SU-DHL-6 (cell line): ENCODE measurements at regions not wholly inside any gene's neighbourhood (a gene's known extent, or its start where the extent isn't known, plus 50 kb on each side); places are given as distances from the start of the nearest gene placed in this dataset.
"Not testable (repeated sequence)": the region's sequence is repeated elsewhere in the genome, so short reads cannot be mapped to it uniquely, and the experiment has no call there.

ENCODE experiments used
- H2AFZ ChIP-seq: fragments of 200-600 bp; sonication (generic); 2 replicates; pipeline ENCODE4 v1.6.1; 2014; ENCODE audit warnings: low read depth, mild to moderate bottlenecking, moderate library complexity, mixed read lengths, antibody characterized with exemption, low read length; ENCODE audit not compliant: severe bottlenecking
- H3F3A ChIP-seq: fragments of 200-600 bp; shearing (Covaris generic); 2 replicates; pipeline ENCODE4 v1.6.0; 2016; ENCODE audit warnings: antibody characterized with exemption, mild to moderate bottlenecking; ENCODE audit not compliant: insufficient read depth
- H3K27ac ChIP-seq: fragments of 200-600 bp; sonication (generic); 2 replicates; pipeline ENCODE4 v1.5.1; 2016; ENCODE audit warnings: low read depth, mild to moderate bottlenecking, low read length, moderate library complexity, mixed read lengths
- H3K27me3 ChIP-seq: fragments of 200-600 bp; sonication (generic), shearing (Covaris generic); 2 replicates; pipeline ENCODE4 v1.6.0; 2014; ENCODE audit warnings: mild to moderate bottlenecking, low read length
- H3K36me3 ChIP-seq: fragments of 200-600 bp; sonication (generic); 2 replicates; pipeline ENCODE4 v1.6.1; 2014; ENCODE audit warnings: mild to moderate bottlenecking, low read length, mixed read lengths
- H3K4me2 ChIP-seq: fragments of 300-600, 200-600 bp; shearing (Covaris generic), sonication (generic); 2 replicates; pipeline ENCODE4 v1.6.0; 2014; ENCODE audit warnings: low read length, low read depth, mild to moderate bottlenecking; ENCODE audit not compliant: poor library complexity, severe bottlenecking
- H3K4me3 ChIP-seq: fragments of 200-600 bp; sonication (generic); 2 replicates; pipeline ENCODE4 v1.5.1; 2014; ENCODE audit warnings: antibody characterized with exemption, low read length, mild to moderate bottlenecking, mixed read lengths; ENCODE audit not compliant: insufficient read depth, poor library complexity, severe bottlenecking
- H3K79me2 ChIP-seq: fragments of 200-600 bp; sonication (generic); 2 replicates; pipeline ENCODE4 v1.6.1; 2014; ENCODE audit warnings: mild to moderate bottlenecking, low read length, moderate library complexity; ENCODE audit not compliant: insufficient read depth
- H3K9ac ChIP-seq: fragments of 200-600 bp; sonication (generic); 2 replicates; pipeline ENCODE4 v1.7.0; 2014; ENCODE audit warnings: mild to moderate bottlenecking, low read length
- H3K9me2 ChIP-seq: fragments of 200-600 bp; sonication (generic); replicated peaks from 2 replicates; pipeline ENCODE4 v1.6.1; 2014; ENCODE audit warnings: low read length; ENCODE audit not compliant: insufficient read depth
- H3K9me3 ChIP-seq: fragments of 200-600 bp; sonication (generic); 2 replicates; pipeline ENCODE4 v1.6.1; 2014; ENCODE audit warnings: low read length, mixed read lengths; ENCODE audit not compliant: insufficient read depth
- H4K20me1 ChIP-seq: fragments of 200-600 bp; sonication (generic); 2 replicates; pipeline ENCODE4 v1.6.1; 2014; ENCODE audit warnings: low read depth, mild to moderate bottlenecking, antibody characterized with exemption, low read length, moderate library complexity, mixed read lengths
- EZH2phosphoT487 ChIP-seq: fragments of 200-600 bp; sonication (generic), shearing (Covaris generic); conservative IDR thresholded peaks from 2 replicates; pipeline ENCODE4 v1.6.1; 2018; ENCODE audit warnings: mild to moderate bottlenecking, antibody characterized with exemption, low read length, moderate library complexity, mixed read lengths
- TF ChIP-seq, protein P1 (sequence below): fragments of 200-600 bp; sonication (generic); IDR thresholded peaks from one replicate; pipeline ENCODE4 v1.5.1; 2017; ENCODE audit warnings: antibody characterized with exemption, mild to moderate bottlenecking, low read length, moderate library complexity; ENCODE audit not compliant: insufficient read depth, poor library complexity, severe bottlenecking

DNA sequence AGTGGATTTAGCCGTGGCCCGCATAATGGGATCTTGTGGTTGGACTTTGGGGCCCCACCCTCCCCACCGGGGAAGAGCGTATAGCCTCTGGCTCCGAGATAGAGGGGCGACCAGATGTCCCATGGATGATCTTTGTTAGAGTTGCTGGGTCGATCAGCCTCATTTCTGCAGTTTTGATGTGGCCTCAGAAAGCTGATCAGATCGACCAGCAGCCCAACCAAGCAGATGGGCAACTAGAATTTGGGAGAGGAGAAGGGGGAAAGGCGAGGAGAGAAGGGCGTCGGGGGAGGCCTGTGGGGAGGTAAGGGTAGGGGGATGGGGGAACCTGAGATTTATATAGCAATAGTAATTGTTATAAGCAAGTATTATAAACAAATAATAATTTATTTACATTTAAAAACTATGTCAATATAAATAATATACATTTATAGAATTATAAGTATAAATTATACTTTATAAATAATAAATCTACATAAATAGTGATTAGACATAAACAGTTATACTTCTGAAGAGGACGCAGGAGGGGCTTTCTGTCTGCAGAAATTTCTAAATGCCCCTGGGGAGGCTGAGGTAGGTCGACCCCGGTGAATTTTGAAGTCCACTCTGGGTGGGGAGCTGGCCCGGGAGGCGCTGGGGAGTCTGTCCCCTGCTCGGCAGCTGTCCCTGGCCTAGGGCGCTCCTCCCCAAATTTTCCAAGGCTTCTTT lies 136.3 kb downstream of the KCNJ12 start:
- TF ChIP-seq, protein P1, sequence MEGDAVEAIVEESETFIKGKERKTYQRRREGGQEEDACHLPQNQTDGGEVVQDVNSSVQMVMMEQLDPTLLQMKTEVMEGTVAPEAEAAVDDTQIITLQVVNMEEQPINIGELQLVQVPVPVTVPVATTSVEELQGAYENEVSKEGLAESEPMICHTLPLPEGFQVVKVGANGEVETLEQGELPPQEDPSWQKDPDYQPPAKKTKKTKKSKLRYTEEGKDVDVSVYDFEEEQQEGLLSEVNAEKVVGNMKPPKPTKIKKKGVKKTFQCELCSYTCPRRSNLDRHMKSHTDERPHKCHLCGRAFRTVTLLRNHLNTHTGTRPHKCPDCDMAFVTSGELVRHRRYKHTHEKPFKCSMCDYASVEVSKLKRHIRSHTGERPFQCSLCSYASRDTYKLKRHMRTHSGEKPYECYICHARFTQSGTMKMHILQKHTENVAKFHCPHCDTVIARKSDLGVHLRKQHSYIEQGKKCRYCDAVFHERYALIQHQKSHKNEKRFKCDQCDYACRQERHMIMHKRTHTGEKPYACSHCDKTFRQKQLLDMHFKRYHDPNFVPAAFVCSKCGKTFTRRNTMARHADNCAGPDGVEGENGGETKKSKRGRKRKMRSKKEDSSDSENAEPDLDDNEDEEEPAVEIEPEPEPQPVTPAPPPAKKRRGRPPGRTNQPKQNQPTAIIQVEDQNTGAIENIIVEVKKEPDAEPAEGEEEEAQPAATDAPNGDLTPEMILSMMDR, result no peak
- TF ChIP-seq EZH2phosphoT487, result no peak
- Histone ChIP-seq H3F3A (no peaks in the 10 kb centered on the region), H3K79me2 (no peaks in the 10 kb centered on the region), H3K4me3 (no peak overlapping the region), H3K9me3 (no peaks in the 10 kb centered on the region), H4K20me1 (no peaks in the 10 kb centered on the region), H3K9ac (no peak overlapping the region), H3K27ac (no peak overlapping the region), H2AFZ (no peak overlapping the region), H3K36me3 (no peaks in the 10 kb centered on the region), H3K27me3 (no peaks in the 10 kb centered on the region), H3K9me2 (no peaks in the 10 kb centered on the region), H3K4me2 (peak overlapping the region; percentile 38)

DNA sequence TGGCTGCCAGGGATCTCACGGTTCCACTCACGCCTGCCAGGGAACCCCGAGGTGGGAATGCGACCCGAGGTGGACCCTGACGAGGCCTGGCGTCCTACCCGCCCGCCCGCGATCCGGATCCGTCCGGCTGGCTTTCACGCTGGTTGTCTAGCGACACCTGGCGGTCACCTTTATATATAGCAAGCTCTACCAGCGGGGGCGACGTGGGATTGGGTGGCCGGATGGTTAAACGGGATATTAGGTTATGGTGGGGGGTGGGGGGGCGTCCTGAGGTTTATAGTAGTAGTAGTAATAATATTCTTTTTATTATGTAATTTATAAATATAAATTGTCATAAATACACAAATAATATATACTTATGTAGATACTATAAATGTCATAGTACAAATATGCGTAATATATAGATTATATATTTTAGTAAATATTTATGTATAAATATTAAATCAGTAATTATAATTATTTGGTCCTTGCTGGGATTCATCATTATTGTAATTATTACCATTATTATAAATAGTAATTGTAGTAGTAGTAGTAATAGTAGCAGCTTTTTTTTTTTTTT lies 136.9 kb downstream of the KCNJ12 start:
- H3F3A ChIP-seq, result no peaks in the 10 kb centered on the region
- peak overlapping the region; percentile 38 for H3K4me2 ChIP-seq
- no peak overlapping the region for H3K9ac ChIP-seq
- no peak overlapping the region for H3K27ac ChIP-seq
- no peaks in the 10 kb centered on the region for H4K20me1 ChIP-seq
- TF ChIP-seq, protein P1, result peak; percentile 70
- TF ChIP-seq EZH2phosphoT487, result no peak
- no peaks in the 10 kb centered on the region for H3K27me3 ChIP-seq
- no peak overlapping the region for H2AFZ ChIP-seq
- no peaks in the 10 kb centered on the region for H3K9me3 ChIP-seq
- H3K36me3 ChIP-seq, result no peaks in the 10 kb centered on the region
- H3K9me2 ChIP-seq, result no peaks in the 10 kb centered on the region
- no peaks in the 10 kb centered on the region for H3K79me2 ChIP-seq
- no peak overlapping the region for H3K4me3 ChIP-seq

DNA sequence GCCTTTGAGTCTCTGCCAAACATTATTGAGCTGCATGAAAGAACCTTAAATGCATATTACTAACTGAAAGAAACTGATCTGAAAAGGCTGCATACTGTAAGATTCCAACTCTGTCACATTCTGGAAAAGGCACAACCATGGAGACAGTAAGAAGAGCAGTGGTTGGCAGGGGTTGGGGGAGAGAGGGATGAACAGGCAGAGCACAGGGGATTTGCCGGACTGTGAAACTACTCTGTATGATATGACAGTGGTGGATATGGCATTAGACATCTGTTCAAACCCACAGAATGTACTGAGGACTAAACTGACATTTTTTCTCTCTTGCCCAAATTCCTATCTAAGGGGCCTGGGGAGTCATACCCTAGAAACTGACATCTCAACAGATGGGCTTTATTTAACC lies 138.4 kb downstream of the KCNJ12 start:
- not testable (repeated sequence) for H3K9me2 ChIP-seq, H3K9me3 ChIP-seq, H3K4me3 ChIP-seq, H3K27me3 ChIP-seq, H3K79me2 ChIP-seq, H4K20me1 ChIP-seq, H3K27ac ChIP-seq, H2AFZ ChIP-seq, H3K9ac ChIP-seq, H3F3A ChIP-seq, H3K36me3 ChIP-seq, H3K4me2 ChIP-seq

DNA sequence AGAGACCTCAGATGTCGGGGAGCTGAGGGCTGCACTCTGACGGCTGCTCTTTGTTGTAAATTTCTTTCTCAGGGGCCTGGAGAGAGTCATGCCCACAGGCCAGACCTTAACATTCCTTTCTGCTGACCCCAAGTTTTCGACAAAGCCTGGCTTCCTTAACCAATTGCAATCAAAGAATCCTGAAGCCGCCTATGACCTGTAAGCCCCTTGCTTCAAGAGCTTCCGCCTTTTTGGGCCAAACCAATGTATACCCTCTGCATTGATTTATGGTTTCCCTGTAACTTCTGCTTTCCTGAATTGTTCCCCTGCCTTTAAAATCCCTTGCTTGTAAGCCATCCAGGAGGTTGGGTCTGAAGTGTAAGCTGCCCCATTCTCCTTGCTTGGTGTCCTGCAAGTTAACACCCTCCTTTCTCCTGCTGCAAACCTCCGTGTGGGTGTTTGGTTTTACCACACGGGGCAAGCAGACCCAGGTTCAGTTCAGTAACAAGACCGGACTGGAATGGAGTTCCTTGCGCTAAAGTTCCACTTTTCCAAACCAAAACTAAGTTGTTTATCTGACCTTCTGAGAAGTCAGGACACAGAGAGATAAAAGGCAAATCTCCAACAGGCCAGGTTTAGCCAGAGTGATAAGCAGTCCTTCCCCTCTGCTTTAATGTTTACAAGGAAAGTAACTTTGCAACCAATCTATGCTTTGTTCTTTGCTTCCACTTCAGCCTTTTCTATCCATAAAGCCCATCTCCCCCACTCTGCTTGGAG lies 141.6 kb downstream of the KCNJ12 start:
- Histone ChIP-seq H3K9me2 (no peaks in the 10 kb centered on the region), H3K4me3 (no peak overlapping the region), H3K27ac (no peak overlapping the region), H3K9me3 (no peaks in the 10 kb centered on the region), H3K4me2 (no peak overlapping the region), H2AFZ (no peak overlapping the region), H3F3A (no peaks in the 10 kb centered on the region), H3K27me3 (no peaks in the 10 kb centered on the region), H3K36me3 (no peaks in the 10 kb centered on the region), H3K79me2 (no peaks in the 10 kb centered on the region), H3K9ac (no peak overlapping the region), H4K20me1 (no peaks in the 10 kb centered on the region)
- no peak for TF ChIP-seq EZH2phosphoT487
- TF ChIP-seq, protein P1, result no peak
